ENCODE measurements at regions not wholly inside any gene's neighbourhood (a gene's known extent, or its start where the extent isn't known, plus 50 kb on each side); places are given as distances from the start of the nearest gene placed in this dataset.

DNA sequence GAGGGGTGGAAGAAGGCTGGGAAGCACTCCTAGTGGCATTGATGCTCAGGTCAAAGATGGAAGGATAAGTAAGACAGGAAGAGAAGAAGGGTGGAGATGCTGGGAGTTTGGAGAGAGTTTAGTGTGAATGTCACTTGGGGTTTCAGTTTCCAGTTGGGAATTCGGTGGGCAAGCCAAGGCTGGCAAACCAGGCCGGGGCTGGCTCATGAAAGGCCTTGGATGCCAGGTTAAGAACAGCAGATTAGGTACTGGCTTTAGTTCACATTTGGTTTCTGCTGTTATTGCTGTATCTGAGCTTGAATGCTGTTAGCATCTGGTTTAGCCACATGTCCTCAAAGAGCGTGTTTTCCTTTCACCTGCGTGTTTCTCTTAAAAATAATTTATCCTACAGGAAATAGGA, 69.6 kb downstream of the BLID start:
- H3K27ac ChIP-seq, result no peak overlapping the region
- WGBS, 2 donors, result 94 to 95% methylated on average over 4 of the region's 4 CpGs

DNA sequence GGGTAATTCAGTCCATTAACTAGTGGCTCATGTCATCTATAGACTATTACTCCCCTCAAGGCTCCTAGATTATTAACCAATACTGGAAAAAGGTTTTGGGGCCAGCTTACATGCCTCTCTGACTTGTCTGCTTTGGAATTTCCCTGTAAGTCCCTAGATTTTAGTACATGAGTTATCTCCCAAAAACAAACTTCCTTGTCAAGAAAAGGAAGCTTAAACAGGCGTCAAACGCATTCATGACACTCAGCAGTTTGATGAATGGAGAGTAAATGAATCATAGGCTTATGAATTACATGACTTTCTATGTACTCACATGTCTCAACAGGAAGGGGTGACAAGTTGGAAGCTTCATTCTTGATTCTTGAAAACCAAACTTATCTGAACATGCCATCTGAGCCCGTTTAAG, 70.8 kb downstream of the BLID start:
- TF ChIP-seq, protein P1, sequence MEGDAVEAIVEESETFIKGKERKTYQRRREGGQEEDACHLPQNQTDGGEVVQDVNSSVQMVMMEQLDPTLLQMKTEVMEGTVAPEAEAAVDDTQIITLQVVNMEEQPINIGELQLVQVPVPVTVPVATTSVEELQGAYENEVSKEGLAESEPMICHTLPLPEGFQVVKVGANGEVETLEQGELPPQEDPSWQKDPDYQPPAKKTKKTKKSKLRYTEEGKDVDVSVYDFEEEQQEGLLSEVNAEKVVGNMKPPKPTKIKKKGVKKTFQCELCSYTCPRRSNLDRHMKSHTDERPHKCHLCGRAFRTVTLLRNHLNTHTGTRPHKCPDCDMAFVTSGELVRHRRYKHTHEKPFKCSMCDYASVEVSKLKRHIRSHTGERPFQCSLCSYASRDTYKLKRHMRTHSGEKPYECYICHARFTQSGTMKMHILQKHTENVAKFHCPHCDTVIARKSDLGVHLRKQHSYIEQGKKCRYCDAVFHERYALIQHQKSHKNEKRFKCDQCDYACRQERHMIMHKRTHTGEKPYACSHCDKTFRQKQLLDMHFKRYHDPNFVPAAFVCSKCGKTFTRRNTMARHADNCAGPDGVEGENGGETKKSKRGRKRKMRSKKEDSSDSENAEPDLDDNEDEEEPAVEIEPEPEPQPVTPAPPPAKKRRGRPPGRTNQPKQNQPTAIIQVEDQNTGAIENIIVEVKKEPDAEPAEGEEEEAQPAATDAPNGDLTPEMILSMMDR (IDR thresholded peaks at IDR 0.05), result no peak
- no peak for TF ChIP-seq POLR2A (IDR thresholded peaks at IDR 0.05)
- Histone ChIP-seq H3K4me3 (no peak overlapping the region), H3K4me1 (no peaks in the 10 kb centered on the region), H3K27ac (no peak overlapping the region), H3K36me3 (ENCODE audit: low read depth, missing control alignments) (no peaks in the 10 kb centered on the region), H3K9me3 (no peaks in the 10 kb centered on the region), H3K27me3 (no peaks in the 10 kb centered on the region)
- 75 to 78% methylated on average over 3 of the region's 3 CpGs for WGBS, 2 donors
- DNase-seq, result no peak
- intact Hi-C loops (cut with DNase I; ENCODE audit: low total_unique reads), result no loop called here

More for the DNA sequence above, 69.6 kb downstream of the BLID start:
- Histone ChIP-seq H3K36me3 (ENCODE audit: low read depth, missing control alignments) (no peaks in the 10 kb centered on the region), H3K27me3 (no peaks in the 10 kb centered on the region), H3K4me3 (no peak overlapping the region), H3K9me3 (no peaks in the 10 kb centered on the region), H3K4me1 (no peaks in the 10 kb centered on the region)
- TF ChIP-seq, protein P1 (IDR thresholded peaks at IDR 0.05), result no peak
- no peak for TF ChIP-seq POLR2A (IDR thresholded peaks at IDR 0.05)
- DNase-seq, result no peak
- intact Hi-C loops (cut with DNase I; ENCODE audit: low total_unique reads), result no loop called here

DNA sequence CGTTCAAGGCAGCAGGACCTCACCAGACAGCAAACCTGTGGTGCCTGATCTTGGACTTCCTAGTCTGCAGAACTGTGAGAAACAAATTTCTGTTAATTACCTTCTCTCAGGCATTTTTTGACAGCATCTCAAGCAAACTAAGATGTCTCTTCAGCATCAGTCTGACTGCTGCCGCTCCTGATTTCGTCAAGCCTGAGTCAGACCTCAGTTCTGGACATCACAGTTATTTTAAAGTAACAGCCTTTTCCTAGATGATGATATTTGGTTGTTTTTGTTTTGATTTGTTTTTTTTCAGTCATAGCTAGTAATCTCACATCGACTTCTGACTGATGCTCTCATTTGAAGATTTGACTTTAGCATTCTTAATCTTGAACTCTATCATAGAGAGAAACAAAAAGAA, 71.9 kb downstream of the BLID start:
- Histone ChIP-seq H3K27ac (no peak overlapping the region), H3K4me3 (no peak overlapping the region), H3K9me3 (no peaks in the 10 kb centered on the region), H3K36me3 (ENCODE audit: low read depth, missing control alignments) (no peaks in the 10 kb centered on the region), H3K4me1 (no peaks in the 10 kb centered on the region), H3K27me3 (no peaks in the 10 kb centered on the region)
- WGBS, 2 donors, result 67 to 68% methylated on average over 4 of the region's 4 CpGs
- DNase-seq, result no peak
- TF ChIP-seq POLR2A (IDR thresholded peaks at IDR 0.05), result no peak
- TF ChIP-seq, protein P1 (IDR thresholded peaks at IDR 0.05), result no peak
- intact Hi-C loops (cut with DNase I; ENCODE audit: low total_unique reads), result no loop called here

DNA sequence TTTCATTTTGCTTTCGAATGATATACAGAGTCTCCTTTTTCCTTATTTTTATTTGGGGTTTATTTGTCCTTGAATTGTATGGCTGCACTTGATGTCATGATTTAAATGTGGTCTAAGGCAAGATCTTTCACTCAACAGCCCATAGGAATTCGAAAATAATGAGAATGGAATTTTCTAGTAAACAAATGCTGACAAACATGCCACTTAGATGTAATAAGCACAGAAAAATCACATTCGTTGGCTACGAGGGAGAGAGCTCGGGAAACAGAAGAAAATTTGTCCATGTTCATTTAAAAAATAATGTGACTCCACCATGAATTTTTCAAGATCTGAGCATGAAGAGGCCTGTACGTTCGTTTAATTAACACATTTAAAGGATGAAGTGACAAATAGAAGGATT, 73.0 kb downstream of the BLID start:
- no peaks in the 10 kb centered on the region for H3K36me3 ChIP-seq (ENCODE audit: low read depth, missing control alignments)
- H3K4me1 ChIP-seq, result no peaks in the 10 kb centered on the region
- H3K27ac ChIP-seq, result no peak overlapping the region
- intact Hi-C loops (cut with DNase I; ENCODE audit: low total_unique reads), result no loop called here
- H3K4me3 ChIP-seq, result no peak overlapping the region
- no peaks in the 10 kb centered on the region for H3K27me3 ChIP-seq
- TF ChIP-seq, protein P1 (IDR thresholded peaks at IDR 0.05), result no peak
- no peak for TF ChIP-seq POLR2A (IDR thresholded peaks at IDR 0.05)
- WGBS, 2 donors, result 50 to 78% methylated on average over 7 of the region's 7 CpGs
- H3K9me3 ChIP-seq, result no peaks in the 10 kb centered on the region
- no peak for DNase-seq

DNA sequence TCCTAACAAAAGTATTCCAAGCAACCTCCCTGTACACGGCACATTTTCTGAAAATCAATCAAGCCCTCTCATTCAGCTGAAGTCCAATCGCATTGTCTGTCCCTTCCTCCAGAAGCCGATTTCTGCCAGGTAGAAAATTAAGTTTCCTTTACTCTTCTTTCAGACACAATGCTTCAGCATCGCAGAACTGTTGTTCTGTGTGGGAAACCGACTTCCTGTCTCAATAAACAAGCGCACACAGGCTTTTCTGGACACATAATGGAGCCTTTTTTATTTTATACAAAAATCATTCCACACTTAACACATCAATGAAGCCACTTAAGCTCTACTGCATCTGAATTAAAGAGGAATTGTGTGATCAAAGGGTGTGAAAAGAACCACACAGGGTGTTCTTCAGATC, 75.6 kb downstream of the BLID start:
- TF ChIP-seq POLR2A (IDR thresholded peaks at IDR 0.05), result no peak
- TF ChIP-seq, protein P1 (IDR thresholded peaks at IDR 0.05), result no peak
- 26 to 41% methylated on average over 6 of the region's 6 CpGs for WGBS, 2 donors
- intact Hi-C loops (cut with DNase I; ENCODE audit: low total_unique reads), result no loop called here
- no peaks in the 10 kb centered on the region for H3K36me3 ChIP-seq (ENCODE audit: low read depth, missing control alignments)
- H3K9me3 ChIP-seq, result no peaks in the 10 kb centered on the region
- no peak overlapping the region for H3K4me3 ChIP-seq
- H3K4me1 ChIP-seq, result no peaks in the 10 kb centered on the region
- no peak overlapping the region for H3K27ac ChIP-seq
- H3K27me3 ChIP-seq, result no peaks in the 10 kb centered on the region
- DNase-seq, result no peak

Measured in testis (tissue), 2 donors.